ENCODE measurements at regions not wholly inside any gene's neighbourhood (a gene's known extent, or its start where the extent isn't known, plus 50 kb on each side); places are given as distances from the start of the nearest gene placed in this dataset.

- no peak overlapping the region for H4K8ac ChIP-seq (ENCODE audit: low read depth in 2 of 2, low read length in 2 of 2)
- intact Hi-C loops (cut with micrococcal nuclease) (loop anchor here (10.0 kb wide), 1 partner anchor 61 kb away; no protein-coding TSS in a partner anchor), dilution Hi-C loops (cut with HindIII; ENCODE audit: low sequenced_read_pairs, unreplicated experiment) (no loop called here), in situ Hi-C loops (cut with MboI; ENCODE audit: low sequenced_read_pairs) (no loop called here)
- no peaks in the 10 kb centered on the region for H4K20me1 ChIP-seq (ENCODE audit: insufficient read depth, low read length)
- no peak overlapping the region for H3K4me3 ChIP-seq (ENCODE audit: insufficient read depth, low read depth, low read length)
- H3K4me1 ChIP-seq (ENCODE audit: control insufficient read depth, insufficient read depth, low read length): no peaks in the 10 kb centered on the region
- H2BK20ac ChIP-seq (ENCODE audit: low read depth, low read length): no peak overlapping the region
- no peaks in the 10 kb centered on the region for H3K79me1 ChIP-seq (ENCODE audit: low read depth in 1 of 2, low read length in 2 of 2)
- no peak overlapping the region for H2AFZ ChIP-seq (replicated peaks; ENCODE audit: low read length, poor library complexity)
- H3K14ac ChIP-seq (replicated peaks; ENCODE audit: low read depth, low read length): no peak overlapping the region
- ChIA-PET POLR2A (ENCODE audit: unreplicated experiment) (no interaction called here), CTCF (no interaction called here)
- no CpG with 5 or more reads among the region's 1 CpG for WGBS, 2 experiments (ENCODE audit: extremely low coverage in 2 of 2, insufficient read length in 1 of 2)
- H3K23ac ChIP-seq (ENCODE audit: low read depth, low read length): no peak overlapping the region
- no peak overlapping the region for H2BK15ac ChIP-seq (ENCODE audit: low read depth, low read length)
- no peaks in the 10 kb centered on the region for H3K36me3 ChIP-seq (ENCODE audit: control insufficient read depth, insufficient read depth, low read length)
- no peak overlapping the region for H3K27ac ChIP-seq (ENCODE audit: insufficient read depth, low read length)
- no peak overlapping the region for H2AK5ac ChIP-seq (ENCODE audit: low read depth, low read length)
- H2AK9ac ChIP-seq (replicated peaks; ENCODE audit: low read depth, low read length, poor library complexity): no peak overlapping the region
- H3K4me2 ChIP-seq (ENCODE audit: low read depth, low read length): no peak overlapping the region
- H3K9me3 ChIP-seq (ENCODE audit: control insufficient read depth, insufficient read depth, low read length): no peaks in the 10 kb centered on the region
- no peak overlapping the region for H2BK5ac ChIP-seq (ENCODE audit: low read depth, low read length, poor library complexity, severe bottlenecking)
- no peak overlapping the region for H3K56ac ChIP-seq (ENCODE audit: extremely low read depth, insufficient read depth, low read length)
- no peaks in the 10 kb centered on the region for H3K9me1 ChIP-seq (ENCODE audit: insufficient read depth, low read length)
- no peak overlapping the region for H4K5ac ChIP-seq (ENCODE audit: low read depth, low read length)
- TF ChIP-seq MXI1 (IDR thresholded peaks at IDR 0.05; ENCODE audit: borderline replicate concordance, low read depth, low read length): no peak
- TF ChIP-seq SMC3 (IDR thresholded peaks at IDR 0.05; ENCODE audit: low read depth, low read length): no peak
- no peak for TF ChIP-seq RAD21 (IDR thresholded peaks at IDR 0.05; ENCODE audit: low read length)
- no peak for TF ChIP-seq MAFK (IDR thresholded peaks at IDR 0.05; ENCODE audit: low read depth, low read length)
- no peak for TF ChIP-seq RFX5 (IDR thresholded peaks at IDR 0.05; ENCODE audit: low read depth, low read length)
- no peak for TF ChIP-seq CEBPB (IDR thresholded peaks at IDR 0.05; ENCODE audit: low read depth, low read length)
- TF ChIP-seq RCOR1 (IDR thresholded peaks at IDR 0.05; ENCODE audit: insufficient replicate concordance, low read length): no peak
- ATAC-seq (ENCODE audit: low read depth): no peak
- no peak overlapping the region for H4K91ac ChIP-seq (ENCODE audit: insufficient read depth, low read depth, low read length)
- no peaks in the 10 kb centered on the region for H3K27me3 ChIP-seq (ENCODE audit: control insufficient read depth, insufficient read depth, low read length)
- DNase-seq: no peak
- H2BK120ac ChIP-seq (ENCODE audit: low read depth, low read length): no peak overlapping the region
- no peak overlapping the region for H3K9ac ChIP-seq (ENCODE audit: low read depth, low read length)
- no peak overlapping the region for H3K4ac ChIP-seq (ENCODE audit: low read depth, low read length)
- no TSS peak for BruUV-seq (replicated peaks)
- no peak overlapping the region for H3K18ac ChIP-seq (ENCODE audit: low read depth, low read length)
These were observed 398.4 kb upstream of the CHST9 start for GRCh38 chr18:27583466-27583865.
